GM23338 (cell line): ENCODE measurements at regions not wholly inside any gene's neighbourhood (a gene's known extent, or its start where the extent isn't known, plus 50 kb on each side); places are given as distances from the start of the nearest gene placed in this dataset.

Experiments used
- ATAC-seq: fragments of 200-7000 bp; cut with Tn5 transposase; 3 replicates; pipeline ENCODE4 v1.9.1; 2020
- DNase-seq: peaks from one replicate; pipeline ENCODE4 v3.0.0-alpha.2; 2015; ENCODE audit warnings: low spot score
- H2AFZ ChIP-seq: fragments of 200-600 bp; sonication (generic); 2 replicates; pipeline ENCODE4 v1.8.0; 2016; ENCODE audit warnings: antibody characterized with exemption, mild to moderate bottlenecking, moderate library complexity
- H3F3A ChIP-seq: fragments of 200-600 bp; sonication (generic); replicated peaks from 2 replicates; pipeline ENCODE4 v1.8.0; 2017; ENCODE audit warnings: antibody characterized with exemption, mixed run types, low read depth
- H3K27ac ChIP-seq: fragments of 200-600 bp; sonication (generic); 2 replicates; pipeline ENCODE4 v1.6.1; 2016; ENCODE audit warnings: low read depth
- H3K27me3 ChIP-seq: fragments of 200-600 bp; sonication (generic); 2 replicates; pipeline ENCODE4 v1.8.0; 2016; ENCODE audit warnings: mild to moderate bottlenecking, mixed run types, moderate library complexity; ENCODE audit not compliant: insufficient read depth
- H3K36me3 ChIP-seq: fragments of 200-600 bp; sonication (generic); 2 replicates; pipeline ENCODE4 v1.8.0; 2016; ENCODE audit warnings: mild to moderate bottlenecking; ENCODE audit not compliant: insufficient read depth
- H3K4me1 ChIP-seq: fragments of 200-600 bp; sonication (generic); 2 replicates; pipeline ENCODE4 v1.8.0; 2016; ENCODE audit warnings: mild to moderate bottlenecking, moderate library complexity; ENCODE audit not compliant: insufficient read depth
- H3K4me2 ChIP-seq: fragments of 200-600 bp; sonication (generic); 2 replicates; pipeline ENCODE4 v1.7.1; 2017; ENCODE audit warnings: mixed run types
- H3K4me3 ChIP-seq: fragments of 200-600 bp; sonication (generic); 2 replicates; pipeline ENCODE4 v1.6.1; 2016; ENCODE audit warnings: mixed run types
- H3K79me2 ChIP-seq: fragments of 200-600 bp; sonication (generic); replicated peaks from 2 replicates; pipeline ENCODE4 v1.8.0; 2017; ENCODE audit warnings: mild to moderate bottlenecking; ENCODE audit not compliant: insufficient read depth
- H3K9me2 ChIP-seq: fragments of 200-600 bp; sonication (generic); 2 replicates; pipeline ENCODE4 v1.8.0; 2017; ENCODE audit not compliant: insufficient read depth
- H4K20me1 ChIP-seq: fragments of 200-600 bp; sonication (generic); replicated peaks from 2 replicates; pipeline ENCODE4 v1.8.0; 2017; ENCODE audit warnings: mild to moderate bottlenecking; ENCODE audit not compliant: insufficient read depth
- H3K27ac Mint-ChIP-seq: 2 replicates; pipeline ENCODE4 v1.8.0; 2020; ENCODE audit warnings: inconsistent platforms, mild to moderate bottlenecking, moderate library complexity, mixed read lengths
- H3K27me3 Mint-ChIP-seq: 3 replicates; pipeline ENCODE4 v1.8.0; 2022; ENCODE audit warnings: low read depth, mild to moderate bottlenecking, moderate library complexity, mixed read lengths, inconsistent platforms; ENCODE audit not compliant: insufficient read depth, poor library complexity
- H3K36me3 Mint-ChIP-seq: 3 replicates; pipeline ENCODE4 v1.8.0; 2021; ENCODE audit warnings: low read depth, mild to moderate bottlenecking, inconsistent platforms, moderate library complexity, mixed read lengths
- H3K4me1 Mint-ChIP-seq: 3 replicates; pipeline ENCODE4 v1.8.0; 2020; ENCODE audit warnings: mild to moderate bottlenecking, inconsistent platforms, mixed read lengths
- H3K4me3 Mint-ChIP-seq: 3 replicates; pipeline ENCODE4 v1.8.0; 2021; ENCODE audit warnings: moderate library complexity, mild to moderate bottlenecking, inconsistent platforms, mixed read lengths
- H3K9me3 Mint-ChIP-seq: 3 replicates; pipeline ENCODE4 v1.8.0; 2020; ENCODE audit warnings: moderate library complexity, mild to moderate bottlenecking, inconsistent platforms, mixed read lengths
- CREB1 ChIP-seq: fragments of 250-450 bp; sonication (Bioruptor Pico); IDR thresholded peaks from 2 replicates; pipeline ENCODE4 v1.5.0; 2020; ENCODE audit warnings: low read depth, mild to moderate bottlenecking, moderate library complexity
- CTCF ChIP-seq, 2 experiments: fragments of 200-600 bp in 1 of 2; sonication (generic) in 1 of 2; conservative IDR thresholded peaks; 2 replicates each; pipeline versions ENCODE4 v1.5.1 to v1.6.1; 2016 to 2017; ENCODE audit warnings: antibody characterized with exemption in 2 of 2, low read depth in 2 of 2, mild to moderate bottlenecking in 2 of 2, moderate library complexity in 1 of 2
- EZH2 ChIP-seq: fragments of 200-600 bp; sonication (generic); IDR thresholded peaks from one replicate; pipeline ENCODE4 v1.8.0; 2017; ENCODE audit warnings: antibody characterized with exemption, mild to moderate bottlenecking, low read depth; ENCODE audit not compliant: unreplicated experiment
- EZH2phosphoT487 ChIP-seq: fragments of 200-600 bp; sonication (generic); IDR thresholded peaks from one replicate; pipeline ENCODE4 v1.8.1; 2018; ENCODE audit warnings: antibody characterized with exemption; ENCODE audit not compliant: unreplicated experiment
- JUNB ChIP-seq: IDR thresholded peaks from one replicate; pipeline ENCODE4 v1.6.1; 2016; ENCODE audit warnings: antibody characterized with exemption; ENCODE audit not compliant: unreplicated experiment
- NANOG ChIP-seq: IDR thresholded peaks from 2 replicates; pipeline ENCODE4 v1.6.1; 2016; ENCODE audit warnings: antibody characterized with exemption, borderline replicate concordance
- POLR2AphosphoS5 ChIP-seq: IDR thresholded peaks from 2 replicates; pipeline ENCODE4 v1.6.1; 2016; ENCODE audit warnings: antibody characterized with exemption, low read depth
- STAT1 ChIP-seq: IDR thresholded peaks from one replicate; pipeline ENCODE4 v1.6.1; 2016; ENCODE audit warnings: antibody characterized with exemption; ENCODE audit not compliant: unreplicated experiment
- ZNF114 ChIP-seq: fragments of 250-450 bp; sonication (Bioruptor Pico); IDR thresholded peaks from 2 replicates; pipeline ENCODE4 v1.5.0; 2020; ENCODE audit warnings: mild to moderate bottlenecking, moderate library complexity
- ZNF331 ChIP-seq: fragments of 250-450 bp; sonication (Bioruptor Pico); IDR thresholded peaks from 2 replicates; pipeline ENCODE4 v1.5.0; 2020; ENCODE audit warnings: low read depth, mild to moderate bottlenecking, moderate library complexity
- TF ChIP-seq, protein P1 (sequence below): IDR thresholded peaks from 2 replicates; pipeline ENCODE4 v1.6.1; 2016; ENCODE audit warnings: antibody characterized with exemption
- TF ChIP-seq, protein P2 (sequence below): fragments of 250-450 bp; sonication (Bioruptor Pico); IDR thresholded peaks from 2 replicates; pipeline ENCODE4 v1.5.0; 2020; ENCODE audit warnings: mild to moderate bottlenecking, moderate library complexity
- TF ChIP-seq, protein P3 (sequence below): IDR thresholded peaks from one replicate; pipeline ENCODE4 v1.6.1; 2018; ENCODE audit warnings: antibody characterized with exemption; ENCODE audit not compliant: unreplicated experiment

- no peak for DNase-seq
- Histone ChIP-seq H3K79me2 (no peaks in the 10 kb centered on the region), H3K4me2 (no peak overlapping the region), H4K20me1 (no peaks in the 10 kb centered on the region), H3K4me3 (no peak overlapping the region), H3F3A (no peaks in the 10 kb centered on the region), H3K27ac (no peak overlapping the region), H2AFZ (no peak overlapping the region), H3K4me1 (no peaks in the 10 kb centered on the region), H3K9me2 (peaks cover 7% of the 10 kb centered on the region), H3K27me3 (no peaks in the 10 kb centered on the region), H3K36me3 (no peaks in the 10 kb centered on the region)
- Mint-ChIP-seq H3K27me3 (no peaks in the 10 kb centered on the region), H3K4me3 (no peak overlapping the region), H3K4me1 (no peaks in the 10 kb centered on the region), H3K27ac (no peak overlapping the region), H3K9me3 (no peaks in the 10 kb centered on the region; the same call in 2 of the 3 replicates), H3K36me3 (no peaks in the 10 kb centered on the region)
- TF ChIP-seq POLR2AphosphoS5 = no peak
- no peak for TF ChIP-seq EZH2
- TF ChIP-seq, protein P1, sequence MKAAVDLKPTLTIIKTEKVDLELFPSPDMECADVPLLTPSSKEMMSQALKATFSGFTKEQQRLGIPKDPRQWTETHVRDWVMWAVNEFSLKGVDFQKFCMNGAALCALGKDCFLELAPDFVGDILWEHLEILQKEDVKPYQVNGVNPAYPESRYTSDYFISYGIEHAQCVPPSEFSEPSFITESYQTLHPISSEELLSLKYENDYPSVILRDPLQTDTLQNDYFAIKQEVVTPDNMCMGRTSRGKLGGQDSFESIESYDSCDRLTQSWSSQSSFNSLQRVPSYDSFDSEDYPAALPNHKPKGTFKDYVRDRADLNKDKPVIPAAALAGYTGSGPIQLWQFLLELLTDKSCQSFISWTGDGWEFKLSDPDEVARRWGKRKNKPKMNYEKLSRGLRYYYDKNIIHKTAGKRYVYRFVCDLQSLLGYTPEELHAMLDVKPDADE = no peak
- no peak for TF ChIP-seq CREB1
- TF ChIP-seq, protein P2, sequence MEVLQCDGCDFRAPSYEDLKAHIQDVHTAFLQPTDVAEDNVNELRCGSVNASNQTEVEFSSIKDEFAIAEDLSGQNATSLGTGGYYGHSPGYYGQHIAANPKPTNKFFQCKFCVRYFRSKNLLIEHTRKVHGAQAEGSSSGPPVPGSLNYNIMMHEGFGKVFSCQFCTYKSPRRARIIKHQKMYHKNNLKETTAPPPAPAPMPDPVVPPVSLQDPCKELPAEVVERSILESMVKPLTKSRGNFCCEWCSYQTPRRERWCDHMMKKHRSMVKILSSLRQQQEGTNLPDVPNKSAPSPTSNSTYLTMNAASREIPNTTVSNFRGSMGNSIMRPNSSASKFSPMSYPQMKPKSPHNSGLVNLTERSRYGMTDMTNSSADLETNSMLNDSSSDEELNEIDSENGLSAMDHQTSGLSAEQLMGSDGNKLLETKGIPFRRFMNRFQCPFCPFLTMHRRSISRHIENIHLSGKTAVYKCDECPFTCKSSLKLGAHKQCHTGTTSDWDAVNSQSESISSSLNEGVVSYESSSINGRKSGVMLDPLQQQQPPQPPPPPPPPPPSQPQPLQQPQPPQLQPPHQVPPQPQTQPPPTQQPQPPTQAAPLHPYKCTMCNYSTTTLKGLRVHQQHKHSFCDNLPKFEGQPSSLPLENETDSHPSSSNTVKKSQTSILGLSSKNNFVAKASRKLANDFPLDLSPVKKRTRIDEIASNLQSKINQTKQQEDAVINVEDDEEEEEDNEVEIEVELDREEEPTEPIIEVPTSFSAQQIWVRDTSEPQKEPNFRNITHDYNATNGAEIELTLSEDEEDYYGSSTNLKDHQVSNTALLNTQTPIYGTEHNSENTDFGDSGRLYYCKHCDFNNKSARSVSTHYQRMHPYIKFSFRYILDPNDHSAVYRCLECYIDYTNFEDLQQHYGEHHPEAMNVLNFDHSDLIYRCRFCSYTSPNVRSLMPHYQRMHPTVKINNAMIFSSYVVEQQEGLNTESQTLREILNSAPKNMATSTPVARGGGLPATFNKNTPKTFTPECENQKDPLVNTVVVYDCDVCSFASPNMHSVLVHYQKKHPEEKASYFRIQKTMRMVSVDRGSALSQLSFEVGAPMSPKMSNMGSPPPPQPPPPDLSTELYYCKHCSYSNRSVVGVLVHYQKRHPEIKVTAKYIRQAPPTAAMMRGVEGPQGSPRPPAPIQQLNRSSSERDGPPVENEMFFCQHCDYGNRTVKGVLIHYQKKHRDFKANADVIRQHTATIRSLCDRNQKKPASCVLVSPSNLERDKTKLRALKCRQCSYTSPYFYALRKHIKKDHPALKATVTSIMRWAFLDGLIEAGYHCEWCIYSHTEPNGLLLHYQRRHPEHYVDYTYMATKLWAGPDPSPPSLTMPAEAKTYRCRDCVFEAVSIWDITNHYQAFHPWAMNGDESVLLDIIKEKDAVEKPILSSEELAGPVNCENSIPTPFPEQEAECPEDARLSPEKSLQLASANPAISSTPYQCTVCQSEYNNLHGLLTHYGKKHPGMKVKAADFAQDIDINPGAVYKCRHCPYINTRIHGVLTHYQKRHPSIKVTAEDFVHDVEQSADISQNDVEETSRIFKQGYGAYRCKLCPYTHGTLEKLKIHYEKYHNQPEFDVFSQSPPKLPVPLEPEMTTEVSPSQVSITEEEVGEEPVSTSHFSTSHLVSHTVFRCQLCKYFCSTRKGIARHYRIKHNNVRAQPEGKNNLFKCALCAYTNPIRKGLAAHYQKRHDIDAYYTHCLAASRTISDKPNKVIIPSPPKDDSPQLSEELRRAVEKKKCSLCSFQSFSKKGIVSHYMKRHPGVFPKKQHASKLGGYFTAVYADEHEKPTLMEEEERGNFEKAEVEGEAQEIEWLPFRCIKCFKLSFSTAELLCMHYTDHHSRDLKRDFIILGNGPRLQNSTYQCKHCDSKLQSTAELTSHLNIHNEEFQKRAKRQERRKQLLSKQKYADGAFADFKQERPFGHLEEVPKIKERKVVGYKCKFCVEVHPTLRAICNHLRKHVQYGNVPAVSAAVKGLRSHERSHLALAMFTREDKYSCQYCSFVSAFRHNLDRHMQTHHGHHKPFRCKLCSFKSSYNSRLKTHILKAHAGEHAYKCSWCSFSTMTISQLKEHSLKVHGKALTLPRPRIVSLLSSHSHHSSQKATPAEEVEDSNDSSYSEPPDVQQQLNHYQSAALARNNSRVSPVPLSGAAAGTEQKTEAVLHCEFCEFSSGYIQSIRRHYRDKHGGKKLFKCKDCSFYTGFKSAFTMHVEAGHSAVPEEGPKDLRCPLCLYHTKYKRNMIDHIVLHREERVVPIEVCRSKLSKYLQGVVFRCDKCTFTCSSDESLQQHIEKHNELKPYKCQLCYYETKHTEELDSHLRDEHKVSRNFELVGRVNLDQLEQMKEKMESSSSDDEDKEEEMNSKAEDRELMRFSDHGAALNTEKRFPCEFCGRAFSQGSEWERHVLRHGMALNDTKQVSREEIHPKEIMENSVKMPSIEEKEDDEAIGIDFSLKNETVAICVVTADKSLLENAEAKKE (CRISPR knock-in tag) = no peak
- TF ChIP-seq EZH2phosphoT487 = no peak
- TF ChIP-seq ZNF114 (CRISPR knock-in tag) = no peak
- TF ChIP-seq NANOG = no peak
- TF ChIP-seq ZNF331 (CRISPR knock-in tag) = no peak
- TF ChIP-seq, protein P3, sequence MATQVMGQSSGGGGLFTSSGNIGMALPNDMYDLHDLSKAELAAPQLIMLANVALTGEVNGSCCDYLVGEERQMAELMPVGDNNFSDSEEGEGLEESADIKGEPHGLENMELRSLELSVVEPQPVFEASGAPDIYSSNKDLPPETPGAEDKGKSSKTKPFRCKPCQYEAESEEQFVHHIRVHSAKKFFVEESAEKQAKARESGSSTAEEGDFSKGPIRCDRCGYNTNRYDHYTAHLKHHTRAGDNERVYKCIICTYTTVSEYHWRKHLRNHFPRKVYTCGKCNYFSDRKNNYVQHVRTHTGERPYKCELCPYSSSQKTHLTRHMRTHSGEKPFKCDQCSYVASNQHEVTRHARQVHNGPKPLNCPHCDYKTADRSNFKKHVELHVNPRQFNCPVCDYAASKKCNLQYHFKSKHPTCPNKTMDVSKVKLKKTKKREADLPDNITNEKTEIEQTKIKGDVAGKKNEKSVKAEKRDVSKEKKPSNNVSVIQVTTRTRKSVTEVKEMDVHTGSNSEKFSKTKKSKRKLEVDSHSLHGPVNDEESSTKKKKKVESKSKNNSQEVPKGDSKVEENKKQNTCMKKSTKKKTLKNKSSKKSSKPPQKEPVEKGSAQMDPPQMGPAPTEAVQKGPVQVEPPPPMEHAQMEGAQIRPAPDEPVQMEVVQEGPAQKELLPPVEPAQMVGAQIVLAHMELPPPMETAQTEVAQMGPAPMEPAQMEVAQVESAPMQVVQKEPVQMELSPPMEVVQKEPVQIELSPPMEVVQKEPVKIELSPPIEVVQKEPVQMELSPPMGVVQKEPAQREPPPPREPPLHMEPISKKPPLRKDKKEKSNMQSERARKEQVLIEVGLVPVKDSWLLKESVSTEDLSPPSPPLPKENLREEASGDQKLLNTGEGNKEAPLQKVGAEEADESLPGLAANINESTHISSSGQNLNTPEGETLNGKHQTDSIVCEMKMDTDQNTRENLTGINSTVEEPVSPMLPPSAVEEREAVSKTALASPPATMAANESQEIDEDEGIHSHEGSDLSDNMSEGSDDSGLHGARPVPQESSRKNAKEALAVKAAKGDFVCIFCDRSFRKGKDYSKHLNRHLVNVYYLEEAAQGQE = no peak
- no peak for TF ChIP-seq STAT1
- no peak for TF ChIP-seq JUNB
- TF ChIP-seq CTCF (conservative IDR thresholded peaks at IDR 0.05; ENCODE audit: low read depth in 2 of 2) = no peak
- no peak for ATAC-seq
Observed at GRCh38 chr3:80152692-80153091, 384.9 kb upstream of the ROBO1 start.
